HUES48 (cell line): ENCODE measurements at regions not wholly inside any gene's neighbourhood (a gene's known extent, or its start where the extent isn't known, plus 50 kb on each side); places are given as distances from the start of the nearest gene placed in this dataset.

ENCODE experiments used
- H3K27ac ChIP-seq: one replicate; pipeline ENCODE4 v1.7.0; 2013; ENCODE audit warnings: low read depth, low read length, inconsistent platforms
- H3K27me3 ChIP-seq: 2 replicates; pipeline ENCODE4 v1.6.1; 2013; ENCODE audit warnings: mild to moderate bottlenecking, low read length; ENCODE audit not compliant: control insufficient read depth, insufficient read depth
- H3K36me3 ChIP-seq: 2 replicates; pipeline ENCODE4 v1.6.1; 2013; ENCODE audit warnings: low read length; ENCODE audit not compliant: control insufficient read depth, insufficient read depth
- H3K4me1 ChIP-seq: 2 replicates; pipeline ENCODE4 v1.6.1; 2013; ENCODE audit warnings: mild to moderate bottlenecking, low read length; ENCODE audit not compliant: control insufficient read depth, insufficient read depth
- H3K4me3 ChIP-seq: 2 replicates; pipeline ENCODE4 v1.5.1; 2013; ENCODE audit warnings: mild to moderate bottlenecking, low read depth, low read length
- H3K9ac ChIP-seq: 2 replicates; pipeline ENCODE4 v1.6.1; 2013; ENCODE audit warnings: mild to moderate bottlenecking, low read depth, low read length, moderate library complexity
- H3K9me3 ChIP-seq: 2 replicates; pipeline ENCODE4 v1.6.1; 2013; ENCODE audit warnings: low read length; ENCODE audit not compliant: control insufficient read depth, insufficient read depth

- Histone ChIP-seq H3K36me3 (no peaks in the 10 kb centered on the region), H3K4me3 (no peak overlapping the region), H3K27me3 (no peaks in the 10 kb centered on the region), H3K27ac (no peak overlapping the region), H3K4me1 (0 out of 2 replicates have a peak, but pooled peaks cover 7% of the 10 kb centered on the region), H3K9ac (no peak overlapping the region), H3K9me3 (no peaks in the 10 kb centered on the region)
Observed at GRCh38 chr15:52879145-52879544, 89.0 kb upstream of the ONECUT1 start.

GRCh38 chr15:52876991-52877663, 87.0 kb upstream of the ONECUT1 start:
- Histone ChIP-seq H3K27me3 (no peaks in the 10 kb centered on the region), H3K36me3 (no peaks in the 10 kb centered on the region), H3K9ac (no peak overlapping the region), H3K9me3 (no peaks in the 10 kb centered on the region), H3K4me3 (no peak overlapping the region), H3K27ac (no peak overlapping the region), H3K4me1 (0 out of 2 replicates have a peak, but pooled peaks cover 7% of the 10 kb centered on the region)

GRCh38 chr15:52872036-52872818, 82.1 kb upstream of the ONECUT1 start:
- H3K4me1 ChIP-seq: peaks cover 5% of the 10 kb centered on the region; the same call in 1 of the 2 replicates
- H3K4me3 ChIP-seq: no peak overlapping the region
- H3K36me3 ChIP-seq: no peaks in the 10 kb centered on the region
- H3K27ac ChIP-seq: no peak overlapping the region
- no peaks in the 10 kb centered on the region for H3K9me3 ChIP-seq
- H3K9ac ChIP-seq: no peak overlapping the region
- no peaks in the 10 kb centered on the region for H3K27me3 ChIP-seq

- Histone ChIP-seq H3K36me3 (no peaks in the 10 kb centered on the region), H3K9ac (no peak overlapping the region)
Observed at GRCh38 chr15:52870015-52870414, 79.9 kb upstream of the ONECUT1 start.

GRCh38 chr15:52866698-52867097, 76.6 kb upstream of the ONECUT1 start:
- Histone ChIP-seq H3K36me3 (no peaks in the 10 kb centered on the region), H3K27ac (no peak overlapping the region), H3K4me3 (no peak overlapping the region), H3K4me1 (peaks cover 8% of the 10 kb centered on the region; the same call in 1 of the 2 replicates), H3K9ac (no peak overlapping the region), H3K9me3 (no peaks in the 10 kb centered on the region), H3K27me3 (peaks cover 9% of the 10 kb centered on the region; the same call in 1 of the 2 replicates)

More at GRCh38 chr15:52870015-52870414, 79.9 kb upstream of the ONECUT1 start:
- H3K4me1 ChIP-seq: peaks cover 5% of the 10 kb centered on the region; the same call in 1 of the 2 replicates
- H3K27me3 ChIP-seq: peaks cover 9% of the 10 kb centered on the region; the same call in 1 of the 2 replicates
- H3K9me3 ChIP-seq: no peaks in the 10 kb centered on the region
- H3K4me3 ChIP-seq: no peak overlapping the region
- H3K27ac ChIP-seq: no peak overlapping the region

GRCh38 chr15:52862677-52863076, 72.5 kb upstream of the ONECUT1 start:
- no peaks in the 10 kb centered on the region for H3K9me3 ChIP-seq
- H3K9ac ChIP-seq: no peak overlapping the region
- H3K27ac ChIP-seq: no peak overlapping the region
- no peak overlapping the region for H3K4me3 ChIP-seq
- H3K4me1 ChIP-seq: peaks cover 19% of the 10 kb centered on the region
- H3K27me3 ChIP-seq: peaks cover 26% of the 10 kb centered on the region
- no peaks in the 10 kb centered on the region for H3K36me3 ChIP-seq

GRCh38 chr15:52858782-52859176, 68.6 kb upstream of the ONECUT1 start:
- no peak overlapping the region for H3K9ac ChIP-seq

GRCh38 chr15:52857937-52858781, 68.0 kb upstream of the ONECUT1 start:
- Histone ChIP-seq H3K4me1 (peaks cover 31% of the 10 kb centered on the region), H3K9me3 (no peaks in the 10 kb centered on the region), H3K4me3 (peak overlapping the region; percentile 20; the same call in 1 of the 2 replicates), H3K27me3 (peaks cover 23% of the 10 kb centered on the region), H3K9ac (no peak overlapping the region), H3K36me3 (no peaks in the 10 kb centered on the region), H3K27ac (peak overlapping the region; percentile 85)

More at GRCh38 chr15:52858782-52859176, 68.6 kb upstream of the ONECUT1 start:
- Histone ChIP-seq H3K9me3 (no peaks in the 10 kb centered on the region), H3K4me1 (peaks cover 31% of the 10 kb centered on the region), H3K36me3 (no peaks in the 10 kb centered on the region), H3K27me3 (peaks cover 23% of the 10 kb centered on the region), H3K4me3 (peak overlapping the region; percentile 20; the same call in 1 of the 2 replicates), H3K27ac (no peak overlapping the region)

GRCh38 chr15:52857471-52857870, 67.3 kb upstream of the ONECUT1 start:
- H3K27me3 ChIP-seq: peaks cover 23% of the 10 kb centered on the region
- peaks cover 31% of the 10 kb centered on the region for H3K4me1 ChIP-seq
- H3K4me3 ChIP-seq: no peak overlapping the region; the same call in 1 of the 2 replicates
- no peaks in the 10 kb centered on the region for H3K36me3 ChIP-seq
- no peaks in the 10 kb centered on the region for H3K9me3 ChIP-seq
- H3K9ac ChIP-seq: no peak overlapping the region
- peak overlapping the region; percentile 85 for H3K27ac ChIP-seq

- no peaks in the 10 kb centered on the region for H3K9me3 ChIP-seq
- no peaks in the 10 kb centered on the region for H3K36me3 ChIP-seq
- H3K4me3 ChIP-seq: no peak overlapping the region
- no peak overlapping the region for H3K9ac ChIP-seq
- peaks cover 28% of the 10 kb centered on the region for H3K4me1 ChIP-seq
- H3K27ac ChIP-seq: no peak overlapping the region
- H3K27me3 ChIP-seq: peaks cover 23% of the 10 kb centered on the region
Observed at GRCh38 chr15:52856286-52856685, 66.2 kb upstream of the ONECUT1 start.
